H1 (cell line): ENCODE measurements at regions not wholly inside any gene's neighbourhood (a gene's known extent, or its start where the extent isn't known, plus 50 kb on each side); places are given as distances from the start of the nearest gene placed in this dataset.

Source experiments
- BRCA1 ChIP-seq: IDR thresholded peaks from 2 replicates; pipeline ENCODE4 v1.6.1; 2012; ENCODE audit warnings: low read depth, low read length, improper control_type of control experiment
- CBX5 ChIP-seq: fragments of 300-800, 300-1000 bp; sonication (generic); IDR thresholded peaks from 2 replicates; pipeline ENCODE4 v1.7.1; 2016; ENCODE audit warnings: antibody characterized with exemption, low read length, low read depth
- EGR1 ChIP-seq: IDR thresholded peaks from 2 replicates; pipeline ENCODE4 v1.6.1; 2011; ENCODE audit warnings: low read depth, low read length, borderline replicate concordance
- GABPA ChIP-seq: IDR thresholded peaks from 2 replicates; pipeline ENCODE4 v1.6.1; 2011; ENCODE audit warnings: mild to moderate bottlenecking, low read length, moderate library complexity, borderline replicate concordance; ENCODE audit not compliant: insufficient read depth
- HDAC2 ChIP-seq, 2 experiments: fragments of 300-600 bp in 1 of 2; sonication (generic) in 1 of 2; IDR thresholded peaks; 2 replicates each; pipeline ENCODE4 v1.6.1; 2011 to 2012; ENCODE audit warnings: low read depth in 2 of 2, low read length in 2 of 2, mild to moderate bottlenecking in 2 of 2, moderate library complexity in 2 of 2, borderline replicate concordance in 1 of 2, inconsistent platforms in 1 of 2
- JUN ChIP-seq: IDR thresholded peaks from 2 replicates; pipeline ENCODE4 v1.6.1; 2011; ENCODE audit warnings: low read depth, mild to moderate bottlenecking, improper control_type of control experiment, low read length
- MAFK ChIP-seq: IDR thresholded peaks from 2 replicates; pipeline ENCODE4 v1.6.1; 2012; ENCODE audit warnings: low read depth, mild to moderate bottlenecking, improper control_type of control experiment, low read length
- SIX5 ChIP-seq: IDR thresholded peaks from 2 replicates; pipeline ENCODE4 v1.6.1; 2011; ENCODE audit warnings: mild to moderate bottlenecking, low read depth, low read length
- TAF7 ChIP-seq: optimal IDR thresholded peaks from 2 replicates; pipeline ENCODE3; 2011; ENCODE audit warnings: low read depth, mild to moderate bottlenecking, inconsistent platforms, low read length, moderate library complexity, borderline replicate concordance
- YY1 ChIP-seq: IDR thresholded peaks from 2 replicates; pipeline ENCODE4 v1.6.1; 2011; ENCODE audit warnings: low read depth, mild to moderate bottlenecking, low read length
- TF ChIP-seq, protein P1 (sequence below): fragments of 300-600 bp; sonication (generic); IDR thresholded peaks from 2 replicates; pipeline ENCODE4 v1.7.1; 2012; ENCODE audit warnings: low read length, moderate library complexity, mild to moderate bottlenecking, inconsistent platforms; ENCODE audit not compliant: insufficient replicate concordance

DNA sequence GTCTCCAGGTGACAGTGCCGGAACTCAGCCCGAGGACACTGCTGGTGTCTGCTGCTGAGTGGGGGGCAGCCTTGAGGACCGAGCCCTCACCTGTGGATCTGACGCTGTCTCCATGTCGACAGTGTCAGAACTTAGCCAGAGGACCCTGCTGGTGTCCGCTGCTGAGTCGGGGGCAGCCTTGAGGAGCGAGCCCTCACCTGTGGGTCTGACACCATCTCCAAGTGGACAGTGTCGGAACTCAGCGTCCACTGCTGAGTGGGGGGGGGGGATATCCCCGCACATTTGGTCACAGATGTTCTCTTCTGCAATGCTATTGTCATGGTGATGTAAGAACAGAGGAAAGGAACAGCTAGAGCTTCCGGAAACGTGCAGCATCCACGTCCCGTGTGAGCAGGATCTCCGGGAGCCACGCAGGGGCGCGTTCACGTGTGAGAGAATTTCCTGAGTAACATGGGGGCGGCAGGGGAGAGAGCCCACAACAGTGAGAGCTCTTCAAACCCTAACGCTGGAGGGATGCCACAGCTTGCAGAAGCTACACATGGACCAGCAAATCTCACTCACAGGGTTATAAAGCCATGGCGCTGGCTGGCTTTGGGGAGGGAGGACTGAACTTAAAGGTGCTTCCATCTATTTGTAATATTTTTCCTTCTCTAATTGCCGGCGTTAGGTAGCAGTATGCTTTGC, 250.7 kb upstream of the SALL3 start (continued):
- TF ChIP-seq, protein P1, sequence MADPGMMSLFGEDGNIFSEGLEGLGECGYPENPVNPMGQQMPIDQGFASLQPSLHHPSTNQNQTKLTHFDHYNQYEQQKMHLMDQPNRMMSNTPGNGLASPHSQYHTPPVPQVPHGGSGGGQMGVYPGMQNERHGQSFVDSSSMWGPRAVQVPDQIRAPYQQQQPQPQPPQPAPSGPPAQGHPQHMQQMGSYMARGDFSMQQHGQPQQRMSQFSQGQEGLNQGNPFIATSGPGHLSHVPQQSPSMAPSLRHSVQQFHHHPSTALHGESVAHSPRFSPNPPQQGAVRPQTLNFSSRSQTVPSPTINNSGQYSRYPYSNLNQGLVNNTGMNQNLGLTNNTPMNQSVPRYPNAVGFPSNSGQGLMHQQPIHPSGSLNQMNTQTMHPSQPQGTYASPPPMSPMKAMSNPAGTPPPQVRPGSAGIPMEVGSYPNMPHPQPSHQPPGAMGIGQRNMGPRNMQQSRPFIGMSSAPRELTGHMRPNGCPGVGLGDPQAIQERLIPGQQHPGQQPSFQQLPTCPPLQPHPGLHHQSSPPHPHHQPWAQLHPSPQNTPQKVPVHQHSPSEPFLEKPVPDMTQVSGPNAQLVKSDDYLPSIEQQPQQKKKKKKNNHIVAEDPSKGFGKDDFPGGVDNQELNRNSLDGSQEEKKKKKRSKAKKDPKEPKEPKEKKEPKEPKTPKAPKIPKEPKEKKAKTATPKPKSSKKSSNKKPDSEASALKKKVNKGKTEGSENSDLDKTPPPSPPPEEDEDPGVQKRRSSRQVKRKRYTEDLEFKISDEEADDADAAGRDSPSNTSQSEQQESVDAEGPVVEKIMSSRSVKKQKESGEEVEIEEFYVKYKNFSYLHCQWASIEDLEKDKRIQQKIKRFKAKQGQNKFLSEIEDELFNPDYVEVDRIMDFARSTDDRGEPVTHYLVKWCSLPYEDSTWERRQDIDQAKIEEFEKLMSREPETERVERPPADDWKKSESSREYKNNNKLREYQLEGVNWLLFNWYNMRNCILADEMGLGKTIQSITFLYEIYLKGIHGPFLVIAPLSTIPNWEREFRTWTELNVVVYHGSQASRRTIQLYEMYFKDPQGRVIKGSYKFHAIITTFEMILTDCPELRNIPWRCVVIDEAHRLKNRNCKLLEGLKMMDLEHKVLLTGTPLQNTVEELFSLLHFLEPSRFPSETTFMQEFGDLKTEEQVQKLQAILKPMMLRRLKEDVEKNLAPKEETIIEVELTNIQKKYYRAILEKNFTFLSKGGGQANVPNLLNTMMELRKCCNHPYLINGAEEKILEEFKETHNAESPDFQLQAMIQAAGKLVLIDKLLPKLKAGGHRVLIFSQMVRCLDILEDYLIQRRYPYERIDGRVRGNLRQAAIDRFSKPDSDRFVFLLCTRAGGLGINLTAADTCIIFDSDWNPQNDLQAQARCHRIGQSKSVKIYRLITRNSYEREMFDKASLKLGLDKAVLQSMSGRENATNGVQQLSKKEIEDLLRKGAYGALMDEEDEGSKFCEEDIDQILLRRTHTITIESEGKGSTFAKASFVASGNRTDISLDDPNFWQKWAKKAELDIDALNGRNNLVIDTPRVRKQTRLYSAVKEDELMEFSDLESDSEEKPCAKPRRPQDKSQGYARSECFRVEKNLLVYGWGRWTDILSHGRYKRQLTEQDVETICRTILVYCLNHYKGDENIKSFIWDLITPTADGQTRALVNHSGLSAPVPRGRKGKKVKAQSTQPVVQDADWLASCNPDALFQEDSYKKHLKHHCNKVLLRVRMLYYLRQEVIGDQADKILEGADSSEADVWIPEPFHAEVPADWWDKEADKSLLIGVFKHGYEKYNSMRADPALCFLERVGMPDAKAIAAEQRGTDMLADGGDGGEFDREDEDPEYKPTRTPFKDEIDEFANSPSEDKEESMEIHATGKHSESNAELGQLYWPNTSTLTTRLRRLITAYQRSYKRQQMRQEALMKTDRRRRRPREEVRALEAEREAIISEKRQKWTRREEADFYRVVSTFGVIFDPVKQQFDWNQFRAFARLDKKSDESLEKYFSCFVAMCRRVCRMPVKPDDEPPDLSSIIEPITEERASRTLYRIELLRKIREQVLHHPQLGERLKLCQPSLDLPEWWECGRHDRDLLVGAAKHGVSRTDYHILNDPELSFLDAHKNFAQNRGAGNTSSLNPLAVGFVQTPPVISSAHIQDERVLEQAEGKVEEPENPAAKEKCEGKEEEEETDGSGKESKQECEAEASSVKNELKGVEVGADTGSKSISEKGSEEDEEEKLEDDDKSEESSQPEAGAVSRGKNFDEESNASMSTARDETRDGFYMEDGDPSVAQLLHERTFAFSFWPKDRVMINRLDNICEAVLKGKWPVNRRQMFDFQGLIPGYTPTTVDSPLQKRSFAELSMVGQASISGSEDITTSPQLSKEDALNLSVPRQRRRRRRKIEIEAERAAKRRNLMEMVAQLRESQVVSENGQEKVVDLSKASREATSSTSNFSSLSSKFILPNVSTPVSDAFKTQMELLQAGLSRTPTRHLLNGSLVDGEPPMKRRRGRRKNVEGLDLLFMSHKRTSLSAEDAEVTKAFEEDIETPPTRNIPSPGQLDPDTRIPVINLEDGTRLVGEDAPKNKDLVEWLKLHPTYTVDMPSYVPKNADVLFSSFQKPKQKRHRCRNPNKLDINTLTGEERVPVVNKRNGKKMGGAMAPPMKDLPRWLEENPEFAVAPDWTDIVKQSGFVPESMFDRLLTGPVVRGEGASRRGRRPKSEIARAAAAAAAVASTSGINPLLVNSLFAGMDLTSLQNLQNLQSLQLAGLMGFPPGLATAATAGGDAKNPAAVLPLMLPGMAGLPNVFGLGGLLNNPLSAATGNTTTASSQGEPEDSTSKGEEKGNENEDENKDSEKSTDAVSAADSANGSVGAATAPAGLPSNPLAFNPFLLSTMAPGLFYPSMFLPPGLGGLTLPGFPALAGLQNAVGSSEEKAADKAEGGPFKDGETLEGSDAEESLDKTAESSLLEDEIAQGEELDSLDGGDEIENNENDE, result no peak
- TF ChIP-seq JUN, result no peak
- no peak for TF ChIP-seq EGR1
- TF ChIP-seq CBX5, result no peak
- no peak for TF ChIP-seq MAFK
- TF ChIP-seq TAF7, result no peak
- TF ChIP-seq BRCA1, result no peak
- no peak for TF ChIP-seq HDAC2 (IDR thresholded peaks at IDR 0.05; ENCODE audit: borderline replicate concordance in 1 of 2, low read depth in 2 of 2, low read length in 2 of 2)
- TF ChIP-seq GABPA, result no peak
- no peak for TF ChIP-seq YY1
- no peak for TF ChIP-seq SIX5
